H9 (cell line): ENCODE measurements at regions not wholly inside any gene's neighbourhood (a gene's known extent, or its start where the extent isn't known, plus 50 kb on each side); places are given as distances from the start of the nearest gene placed in this dataset.

Source experiments
- DNase-seq: peaks from one replicate; pipeline ENCODE4 v3.0.0-alpha.2; 2017
- H2AFZ ChIP-seq: one replicate; pipeline ENCODE4 v1.6.1; 2013; ENCODE audit warnings: mild to moderate bottlenecking, low read length, control low read depth, moderate library complexity
- H2AK5ac ChIP-seq: 2 replicates; pipeline ENCODE4 v1.6.1; 2013; ENCODE audit warnings: low read length, control low read depth, mixed read lengths; ENCODE audit not compliant: insufficient read length
- H2BK120ac ChIP-seq: one replicate; pipeline ENCODE4 v1.6.1; 2013; ENCODE audit warnings: low read depth, mild to moderate bottlenecking, low read length, control low read depth, inconsistent platforms; ENCODE audit not compliant: poor library complexity, severe bottlenecking
- H2BK12ac ChIP-seq: 2 replicates; pipeline ENCODE4 v1.6.1; 2013; ENCODE audit warnings: low read length, control low read depth, mixed read lengths, low read depth; ENCODE audit not compliant: insufficient read length
- H2BK15ac ChIP-seq: 2 replicates; pipeline ENCODE4 v1.6.1; 2013; ENCODE audit warnings: low read depth, low read length, control low read depth
- H2BK20ac ChIP-seq: one replicate; pipeline ENCODE4 v1.6.1; 2013; ENCODE audit warnings: low read depth, mild to moderate bottlenecking, low read length, control low read depth, inconsistent platforms; ENCODE audit not compliant: poor library complexity, severe bottlenecking
- H2BK5ac ChIP-seq: 2 replicates; pipeline ENCODE4 v1.6.1; 2013; ENCODE audit warnings: low read length, control low read depth, mixed read lengths; ENCODE audit not compliant: insufficient read length
- H3K14ac ChIP-seq: 2 replicates; pipeline ENCODE4 v1.6.1; 2013; ENCODE audit warnings: low read length, control low read depth; ENCODE audit not compliant: insufficient read depth
- H3K18ac ChIP-seq: 2 replicates; pipeline ENCODE4 v1.6.1; 2013; ENCODE audit warnings: low read depth, mild to moderate bottlenecking, mixed read lengths, low read length, control low read depth; ENCODE audit not compliant: insufficient read length
- H3K23ac ChIP-seq: 2 replicates; pipeline ENCODE4 v1.6.1; 2013; ENCODE audit warnings: low read length, control low read depth, mixed read lengths, low read depth; ENCODE audit not compliant: insufficient read length
- H3K23me2 ChIP-seq: 2 replicates; pipeline ENCODE4 v1.6.1; 2013; ENCODE audit warnings: low read depth, mild to moderate bottlenecking, mixed read lengths, low read length, control low read depth; ENCODE audit not compliant: insufficient read length, poor library complexity, severe bottlenecking
- H3K27ac ChIP-seq: 2 replicates; pipeline ENCODE4 v1.5.1; 2013; ENCODE audit warnings: low read length, control low read depth, mixed read lengths, low read depth; ENCODE audit not compliant: insufficient read length
- H3K27me3 ChIP-seq: 2 replicates; pipeline ENCODE4 v1.6.1; 2013; ENCODE audit warnings: low read length, control low read depth, inconsistent platforms; ENCODE audit not compliant: insufficient read depth
- H3K4ac ChIP-seq: 2 replicates; pipeline ENCODE4 v1.6.1; 2013; ENCODE audit warnings: low read depth, mild to moderate bottlenecking, control low read depth, inconsistent platforms, low read length, moderate library complexity
- H3K4me1 ChIP-seq: 2 replicates; pipeline ENCODE4 v1.6.1; 2013; ENCODE audit warnings: low read length, control low read depth, inconsistent platforms; ENCODE audit not compliant: insufficient read depth
- H3K4me2 ChIP-seq: 2 replicates; pipeline ENCODE4 v1.6.1; 2013; ENCODE audit warnings: low read length, control low read depth, mixed read lengths; ENCODE audit not compliant: insufficient read length, insufficient read depth
- H3K56ac ChIP-seq: 2 replicates; pipeline ENCODE4 v1.6.1; 2013; ENCODE audit warnings: low read depth, mild to moderate bottlenecking, mixed read lengths, low read length, control low read depth; ENCODE audit not compliant: insufficient read length
- H3K79me1 ChIP-seq: 2 replicates; pipeline ENCODE4 v1.6.1; 2013; ENCODE audit warnings: low read depth, mild to moderate bottlenecking, moderate library complexity, low read length, control low read depth, inconsistent platforms; ENCODE audit not compliant: insufficient read depth, poor library complexity, severe bottlenecking
- H3K79me2 ChIP-seq: 2 replicates; pipeline ENCODE4 v1.6.1; 2013; ENCODE audit warnings: low read length, control low read depth, inconsistent platforms; ENCODE audit not compliant: insufficient read depth
- H3K9ac ChIP-seq: 2 replicates; pipeline ENCODE4 v1.6.1; 2013; ENCODE audit warnings: low read length, control low read depth, mixed read lengths; ENCODE audit not compliant: insufficient read length; ENCODE audit errors: extremely low read depth
- H3K9me3 ChIP-seq: one replicate; pipeline ENCODE4 v1.6.1; 2013; ENCODE audit warnings: low read depth, low read length, inconsistent platforms; ENCODE audit not compliant: control insufficient read depth
- H3T11ph ChIP-seq: one replicate; pipeline ENCODE4 v1.6.1; 2013; ENCODE audit warnings: mild to moderate bottlenecking, low read length, control low read depth, inconsistent platforms
- H4K20me1 ChIP-seq: one replicate; pipeline ENCODE4 v1.6.1; 2013; ENCODE audit not compliant: control insufficient read depth, insufficient read length, insufficient read depth
- H4K5ac ChIP-seq: 2 replicates; pipeline ENCODE4 v1.6.1; 2013; ENCODE audit warnings: low read depth, mild to moderate bottlenecking, mixed read lengths, low read length, control low read depth; ENCODE audit not compliant: insufficient read length
- H4K8ac ChIP-seq: replicated peaks from 2 replicates; pipeline ENCODE4 v1.6.1; 2013; ENCODE audit warnings: low read length, control low read depth, mixed read lengths, low read depth; ENCODE audit not compliant: insufficient read length
- H4K91ac ChIP-seq: 2 replicates; pipeline ENCODE4 v1.6.1; 2013; ENCODE audit warnings: low read depth, mild to moderate bottlenecking, moderate library complexity, mixed read lengths, low read length, control low read depth; ENCODE audit not compliant: insufficient read length
- H3K27ac Mint-ChIP-seq, 3 experiments: 2 replicates in 2 of 3; 3 replicates in 1 of 3; pipeline ENCODE4 v1.8.0; 2020 to 2021; ENCODE audit warnings: mixed read lengths in 3 of 3, mild to moderate bottlenecking in 1 of 3, moderate library complexity in 1 of 3
- H3K27me3 Mint-ChIP-seq: 2 replicates; pipeline ENCODE4 v1.8.0; 2021; ENCODE audit warnings: low read depth, mild to moderate bottlenecking, moderate library complexity, mixed read lengths
- H3K36me3 Mint-ChIP-seq, 3 experiments: 2 replicates in 2 of 3; 3 replicates in 1 of 3; pipeline ENCODE4 v1.8.0; 2020 to 2021; ENCODE audit warnings: low read depth in 3 of 3, mixed read lengths in 3 of 3; ENCODE audit not compliant: insufficient read depth in 1 of 3
- H3K4me1 Mint-ChIP-seq, 2 experiments: 2 replicates each; pipeline ENCODE4 v1.8.0; 2020; ENCODE audit warnings: mixed read lengths in 2 of 2
- H3K4me3 Mint-ChIP-seq, 2 experiments: 2 replicates in 1 of 2; 3 replicates in 1 of 2; pipeline ENCODE4 v1.8.0; 2020 to 2021; ENCODE audit warnings: mild to moderate bottlenecking in 2 of 2, mixed read lengths in 2 of 2, moderate library complexity in 1 of 2
- H3K9me3 Mint-ChIP-seq, 2 experiments: 2 replicates in 1 of 2; 3 replicates in 1 of 2; pipeline ENCODE4 v1.8.0; 2020; ENCODE audit warnings: mild to moderate bottlenecking in 2 of 2, mixed read lengths in 2 of 2, moderate library complexity in 1 of 2
- WGBS: extraction: QIAGEN DNeasy Blood & Tissue Kit; methylation state at CpG from one replicate; pipeline ENCODE4 v1.1.7; 2013; ENCODE audit warnings: missing lambda C conversion rate, low lambda C conversion rate, mixed read lengths; ENCODE audit not compliant: insufficient read length; ENCODE audit errors: extremely low coverage; 5-methylcytosine and 5-hydroxymethylcytosine counted together
- TF ChIP-seq, protein P1 (sequence below): fragments of 200-600 bp; sonication (generic); conservative IDR thresholded peaks from 3 replicates; pipeline ENCODE4 v1.8.0; 2021; ENCODE audit warnings: antibody characterized with exemption, mild to moderate bottlenecking

DNA sequence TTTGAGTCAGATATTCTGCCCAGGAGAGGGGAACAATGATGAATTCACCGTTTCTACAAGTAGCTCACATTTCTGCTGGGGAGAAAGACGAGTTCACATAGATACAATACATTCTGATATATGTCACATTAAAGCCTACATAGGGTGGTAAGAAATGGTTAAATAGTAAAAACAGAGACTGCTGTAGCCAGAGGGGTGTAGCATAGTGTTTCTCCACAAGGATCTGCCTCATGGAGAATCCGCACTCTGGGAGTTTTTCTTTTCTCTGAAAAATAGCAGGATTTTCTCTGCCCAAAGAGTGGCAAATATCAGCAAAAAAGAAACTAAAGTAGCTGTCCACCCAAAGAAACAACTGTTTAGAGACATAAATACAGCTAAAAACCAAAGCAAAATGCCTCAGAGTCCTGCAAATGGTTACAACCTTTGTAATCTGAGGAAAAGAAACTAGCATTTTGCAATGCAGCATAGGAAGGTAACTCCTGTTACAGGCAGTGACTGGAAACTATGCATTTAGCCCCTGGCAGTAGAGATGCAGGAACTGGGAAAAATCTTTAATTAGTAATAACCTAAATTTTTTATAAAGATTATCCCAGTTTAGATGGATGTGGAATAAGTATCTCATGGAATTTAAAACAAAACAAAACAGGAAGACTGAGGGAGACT is 1126.7 kb upstream of the ADGRL2 start:
- Histone ChIP-seq H2BK15ac (no peak overlapping the region), H4K5ac (no peak overlapping the region), H3T11ph (no peak overlapping the region), H2BK12ac (no peak overlapping the region), H2AFZ (peak overlapping the region; percentile 90), H3K79me2 (no peaks in the 10 kb centered on the region), H3K9me3 (no peaks in the 10 kb centered on the region), H3K18ac (no peak overlapping the region), H3K23ac (no peak overlapping the region), H3K4me2 (no peak overlapping the region), H3K9ac (no peak overlapping the region), H3K56ac (no peak overlapping the region), H3K27ac (no peak overlapping the region), H3K27me3 (no peaks in the 10 kb centered on the region), H4K8ac (no peak overlapping the region), H4K20me1 (no peaks in the 10 kb centered on the region), H3K14ac (no peak overlapping the region), H3K4me1 (peaks cover 4% of the 10 kb centered on the region; the same call in 1 of the 2 replicates), H3K4ac (no peak overlapping the region), H2BK20ac (no peak overlapping the region), H3K79me1 (no peaks in the 10 kb centered on the region), H2BK5ac (no peak overlapping the region), H3K23me2 (no peaks in the 10 kb centered on the region), H2BK120ac (no peak overlapping the region), H4K91ac (no peak overlapping the region), H2AK5ac (no peak overlapping the region)
- no peaks in the 10 kb centered on the region for H3K27me3 Mint-ChIP-seq
- H3K4me1 Mint-ChIP-seq: peaks cover 17 to 24% of the 10 kb centered on the region in 2 experiments
- H3K36me3 Mint-ChIP-seq: no peaks in the 10 kb centered on the region
- peak overlapping the region in 2 of 3 experiments; percentile 53 to 86; a peak in 1 of 7 replicates for H3K27ac Mint-ChIP-seq
- TF ChIP-seq, protein P1, sequence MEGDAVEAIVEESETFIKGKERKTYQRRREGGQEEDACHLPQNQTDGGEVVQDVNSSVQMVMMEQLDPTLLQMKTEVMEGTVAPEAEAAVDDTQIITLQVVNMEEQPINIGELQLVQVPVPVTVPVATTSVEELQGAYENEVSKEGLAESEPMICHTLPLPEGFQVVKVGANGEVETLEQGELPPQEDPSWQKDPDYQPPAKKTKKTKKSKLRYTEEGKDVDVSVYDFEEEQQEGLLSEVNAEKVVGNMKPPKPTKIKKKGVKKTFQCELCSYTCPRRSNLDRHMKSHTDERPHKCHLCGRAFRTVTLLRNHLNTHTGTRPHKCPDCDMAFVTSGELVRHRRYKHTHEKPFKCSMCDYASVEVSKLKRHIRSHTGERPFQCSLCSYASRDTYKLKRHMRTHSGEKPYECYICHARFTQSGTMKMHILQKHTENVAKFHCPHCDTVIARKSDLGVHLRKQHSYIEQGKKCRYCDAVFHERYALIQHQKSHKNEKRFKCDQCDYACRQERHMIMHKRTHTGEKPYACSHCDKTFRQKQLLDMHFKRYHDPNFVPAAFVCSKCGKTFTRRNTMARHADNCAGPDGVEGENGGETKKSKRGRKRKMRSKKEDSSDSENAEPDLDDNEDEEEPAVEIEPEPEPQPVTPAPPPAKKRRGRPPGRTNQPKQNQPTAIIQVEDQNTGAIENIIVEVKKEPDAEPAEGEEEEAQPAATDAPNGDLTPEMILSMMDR: no peak
- no peak for DNase-seq
- no peaks in the 10 kb centered on the region; a peak in 1 of 5 replicates for H3K9me3 Mint-ChIP-seq
- H3K4me3 Mint-ChIP-seq: no peak overlapping the region
- WGBS: no CpG with 5 or more reads among the region's 3 CpGs
